GM18519 (cell line): ENCODE measurements at regions not wholly inside any gene's neighbourhood (a gene's known extent, or its start where the extent isn't known, plus 50 kb on each side); places are given as distances from the start of the nearest gene placed in this dataset.
"Not testable (repeated sequence)": the region's sequence is repeated elsewhere in the genome, so short reads cannot be mapped to it uniquely, and the experiment has no call there.

Experiments
- ATAC-seq: cut with Tn5 transposase; IDR thresholded peaks from one replicate; pipeline ENCODE4 v1.9.1; 2021; ENCODE audit warnings: mild to moderate bottlenecking, moderate library complexity; ENCODE audit not compliant: unreplicated experiment, low FRiP score

- no peak for ATAC-seq
Observed at GRCh38 chr10:90089719-90090118, 388.3 kb downstream of the KIF20B start.

DNA sequence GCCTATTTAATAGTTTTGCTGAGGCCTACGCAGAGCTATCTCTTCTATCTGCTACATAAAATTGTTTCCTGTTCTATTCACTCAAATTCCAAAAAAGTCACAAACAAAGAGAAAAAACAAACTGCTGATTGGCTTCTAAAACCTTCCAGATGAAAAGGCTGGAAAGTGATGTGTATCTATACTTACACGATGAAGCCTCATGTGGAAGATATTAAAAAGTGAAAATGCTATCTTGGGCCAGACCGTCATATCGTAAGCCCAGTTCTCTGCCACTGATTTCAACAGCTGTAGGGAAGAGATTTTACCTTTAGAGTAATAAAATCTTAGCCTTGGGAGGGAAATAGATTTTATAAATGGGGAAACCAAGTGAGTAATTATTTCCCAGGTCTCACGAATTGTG lies 394.8 kb downstream of the KIF20B start:
- ATAC-seq, result no peak

- ATAC-seq, result not testable (repeated sequence)
Observed at GRCh38 chr10:90107581-90107980, 406.2 kb downstream of the KIF20B start.

DNA sequence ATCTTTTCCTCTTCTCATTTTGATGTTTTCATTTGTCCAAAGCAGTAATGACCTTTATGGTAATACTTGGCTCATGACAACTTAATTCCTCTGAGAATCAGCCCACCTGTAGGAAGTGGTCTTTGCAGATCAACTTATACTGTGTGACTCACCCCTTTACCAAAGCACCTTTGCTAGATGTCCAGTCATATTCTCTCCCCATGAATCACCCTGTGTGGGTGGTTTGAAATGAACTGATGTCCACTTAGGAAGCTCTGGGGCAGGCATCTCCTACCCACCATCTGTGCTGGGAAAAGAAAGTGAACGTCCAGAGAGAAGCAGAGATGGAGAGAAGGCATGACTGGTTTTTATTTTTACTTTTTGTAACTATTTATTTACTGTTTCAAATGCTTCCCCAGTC lies 410.3 kb downstream of the KIF20B start:
- no peak for ATAC-seq

GRCh38 chr10:90112681-90113080 lies 411.3 kb downstream of the KIF20B start:
- ATAC-seq, result no peak

- ATAC-seq, result not testable (repeated sequence)
Observed at GRCh38 chr10:90118567-90118966, 417.2 kb downstream of the KIF20B start.

DNA sequence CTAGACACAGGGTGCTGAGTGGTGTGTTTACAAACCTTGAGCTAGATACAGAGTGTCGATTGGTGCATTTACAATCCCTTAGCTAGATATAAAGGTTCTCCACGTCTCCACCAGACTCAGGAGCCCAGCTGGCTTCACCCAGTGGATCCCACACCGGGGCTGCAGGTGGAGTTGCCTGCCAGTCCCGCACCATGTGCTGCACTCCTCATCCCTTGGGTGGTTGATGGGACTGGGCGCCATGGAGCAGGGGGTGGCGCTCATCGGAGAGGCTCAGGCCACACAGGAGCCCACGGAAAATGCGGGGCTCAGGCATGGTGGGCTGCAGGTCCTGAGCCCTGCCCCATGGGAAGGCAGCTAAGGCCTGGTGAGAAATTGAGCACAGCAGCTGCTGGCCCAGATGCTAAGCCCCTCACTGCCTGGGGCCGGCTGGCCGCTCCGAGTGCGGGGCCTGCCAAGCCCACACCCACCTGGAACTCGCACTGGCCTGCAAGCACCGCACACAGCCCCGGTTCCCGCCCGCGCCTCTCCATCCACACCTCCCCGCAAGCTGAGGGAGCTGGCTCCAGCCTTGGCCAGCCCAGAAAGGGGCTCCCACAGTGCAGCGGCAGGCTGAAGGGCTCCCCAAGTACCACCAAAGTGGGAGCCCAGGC lies 418.4 kb downstream of the KIF20B start:
- not testable (repeated sequence) for ATAC-seq

DNA sequence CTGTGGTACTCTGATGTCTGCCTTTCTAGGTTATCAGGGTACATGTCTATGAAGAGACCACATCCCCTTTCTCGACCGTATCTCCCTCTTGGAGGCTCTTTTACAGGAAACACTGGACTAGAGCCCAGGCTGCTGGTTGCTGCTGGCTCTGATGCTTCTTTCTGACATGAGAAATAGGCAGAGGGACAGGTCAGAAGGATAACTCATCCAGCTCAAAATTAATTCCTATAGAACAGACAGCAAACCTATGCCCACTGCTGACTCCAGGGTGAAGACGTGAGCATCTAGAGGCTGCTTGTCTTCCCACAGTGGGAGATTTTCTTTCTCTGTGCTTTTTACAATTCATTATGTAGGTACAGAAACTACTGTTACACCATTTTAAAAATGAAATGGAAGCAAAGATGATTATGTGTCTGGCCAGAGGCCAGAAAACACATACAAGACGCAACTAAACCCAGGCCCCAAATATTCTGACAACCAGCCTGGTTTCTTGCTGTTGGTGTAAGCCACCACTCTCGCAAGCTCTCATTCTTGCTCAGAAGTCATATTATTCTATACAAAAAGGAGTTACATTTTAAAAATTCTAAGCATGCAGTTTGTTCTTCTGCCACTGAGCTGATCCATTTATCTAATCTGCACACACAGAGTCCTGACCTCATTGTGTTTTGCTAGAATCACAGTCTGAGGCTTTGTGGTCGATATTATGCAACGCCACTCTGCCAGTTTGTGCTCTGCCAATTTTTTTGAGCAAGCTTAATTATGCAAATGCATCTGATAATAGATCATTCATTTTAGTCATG lies 424.3 kb downstream of the KIF20B start:
- ATAC-seq, result no peak

DNA sequence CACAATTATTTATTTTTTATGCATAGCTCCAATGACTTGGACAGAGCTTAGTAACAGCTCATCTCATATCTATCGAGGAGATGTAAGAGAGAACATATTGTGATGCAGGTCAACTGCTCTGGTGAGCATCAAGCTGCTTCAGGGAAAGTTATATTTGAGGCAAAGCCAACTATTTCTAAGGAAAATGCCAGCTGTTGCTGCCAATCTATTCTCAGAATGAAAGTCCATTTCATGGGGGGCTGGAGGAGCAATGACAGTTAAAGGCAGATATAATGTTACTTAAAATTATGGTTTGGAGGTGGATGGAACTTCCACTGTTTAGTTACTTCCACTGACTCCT lies 424.8 kb downstream of the KIF20B start:
- no peak for ATAC-seq

DNA sequence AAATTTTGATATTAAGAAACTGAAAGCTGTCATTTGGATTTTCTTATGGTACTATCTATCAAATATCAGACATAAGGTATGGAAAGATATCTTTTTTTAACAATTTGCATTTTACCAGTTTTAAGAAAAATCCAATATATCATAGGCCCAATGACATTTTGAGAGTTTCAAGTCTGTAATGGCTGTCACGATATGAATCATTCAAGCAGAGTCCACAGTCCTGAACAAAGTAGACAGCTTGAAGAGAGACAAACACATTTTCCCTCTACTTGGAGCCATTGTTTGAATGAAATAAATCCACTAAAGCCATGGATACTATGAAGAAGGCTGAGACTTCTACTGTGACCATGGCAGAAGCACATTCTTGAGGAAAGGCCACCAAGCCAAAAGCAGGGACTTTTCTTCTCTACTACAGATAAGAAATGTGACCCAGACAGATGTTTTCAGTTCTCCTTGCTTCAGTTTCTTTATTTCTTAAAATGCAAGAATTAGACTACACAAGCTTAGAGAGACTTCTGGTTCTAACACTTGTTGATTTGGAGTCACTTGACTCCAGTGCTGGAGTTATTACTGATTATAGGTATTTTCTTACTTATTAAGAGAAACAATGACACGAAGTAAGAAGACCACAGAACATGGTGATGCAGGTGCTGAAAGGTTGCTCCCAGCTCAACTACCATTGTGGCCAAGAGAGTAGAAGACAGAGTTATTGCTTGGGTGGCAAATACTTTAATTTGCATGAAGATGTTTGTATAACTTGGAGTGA lies 429.1 kb downstream of the KIF20B start:
- ATAC-seq, result peak; percentile 47

GRCh38 chr10:90133606-90134005 lies 432.2 kb downstream of the KIF20B start:
- ATAC-seq, result no peak

GRCh38 chr10:90136731-90137316 lies 435.4 kb downstream of the KIF20B start:
- no peak for ATAC-seq

GRCh38 chr10:90138844-90139243 lies 437.5 kb downstream of the KIF20B start:
- no peak for ATAC-seq

DNA sequence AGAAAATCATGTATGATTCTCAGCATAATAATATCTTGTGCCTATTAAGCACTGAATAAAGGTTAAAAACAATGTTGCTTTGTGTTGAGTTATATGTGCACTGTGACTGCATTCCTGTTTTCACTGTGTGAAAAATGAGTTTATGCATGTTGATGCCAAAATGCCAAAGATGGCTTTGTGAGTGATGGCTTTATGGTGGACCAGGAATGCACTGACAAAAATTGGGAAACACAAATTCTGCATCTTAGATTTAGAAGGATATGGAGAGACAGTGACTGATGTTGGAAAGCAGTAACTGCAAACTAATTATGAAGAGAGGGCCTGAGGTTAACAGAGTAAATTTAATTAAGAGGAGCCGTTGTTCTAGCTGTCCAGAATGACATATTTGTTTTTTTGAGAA lies 440.4 kb downstream of the KIF20B start:
- ATAC-seq, result no peak

DNA sequence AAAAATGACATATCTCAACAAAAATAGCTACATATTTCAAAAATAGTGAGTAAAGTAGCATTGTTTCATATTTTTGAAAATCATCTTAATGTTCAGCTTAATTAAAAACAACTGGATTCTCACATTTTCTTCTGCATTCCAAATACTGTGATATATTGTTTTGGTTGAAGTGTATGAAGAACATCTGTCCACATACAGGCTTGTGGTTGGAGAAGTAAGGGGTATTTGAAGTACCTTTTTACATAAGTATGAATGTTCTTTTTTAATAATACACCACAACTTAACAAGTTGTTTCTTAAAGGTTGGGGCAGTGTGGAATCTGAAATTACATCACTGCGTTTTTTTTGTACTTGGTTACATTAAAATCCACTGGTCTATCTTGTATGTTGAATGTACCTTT lies 442.5 kb downstream of the KIF20B start:
- no peak for ATAC-seq

- no peak for ATAC-seq
Observed at GRCh38 chr10:90148116-90148855, 446.9 kb downstream of the KIF20B start.

GRCh38 chr10:90149563-90149962 lies 448.2 kb downstream of the KIF20B start:
- no peak for ATAC-seq

- no peak for ATAC-seq
Observed at GRCh38 chr10:90162271-90162853, 461.0 kb downstream of the KIF20B start.

- peak; percentile 87 for ATAC-seq
Observed at GRCh38 chr10:90167174-90168064, 466.0 kb downstream of the KIF20B start.
